ENCODE measurements at regions not wholly inside any gene's neighbourhood (a gene's known extent, or its start where the extent isn't known, plus 50 kb on each side); places are given as distances from the start of the nearest gene placed in this dataset.

GRCh38 chr20:48222595-48223180, 437.4 kb upstream of the SULF2 start:
- no peak for TF ChIP-seq CTCF (conservative IDR thresholded peaks at IDR 0.05)
- no peak for TF ChIP-seq EZH2 (IDR thresholded peaks at IDR 0.05; ENCODE audit: low read depth)
